GM19035 (cell line): ENCODE measurements at regions not wholly inside any gene's neighbourhood (a gene's known extent, or its start where the extent isn't known, plus 50 kb on each side); places are given as distances from the start of the nearest gene placed in this dataset.

Experiments
- ATAC-seq: cut with Tn5 transposase; IDR thresholded peaks from one replicate; pipeline ENCODE4 v1.9.1; 2021; ENCODE audit not compliant: unreplicated experiment

DNA sequence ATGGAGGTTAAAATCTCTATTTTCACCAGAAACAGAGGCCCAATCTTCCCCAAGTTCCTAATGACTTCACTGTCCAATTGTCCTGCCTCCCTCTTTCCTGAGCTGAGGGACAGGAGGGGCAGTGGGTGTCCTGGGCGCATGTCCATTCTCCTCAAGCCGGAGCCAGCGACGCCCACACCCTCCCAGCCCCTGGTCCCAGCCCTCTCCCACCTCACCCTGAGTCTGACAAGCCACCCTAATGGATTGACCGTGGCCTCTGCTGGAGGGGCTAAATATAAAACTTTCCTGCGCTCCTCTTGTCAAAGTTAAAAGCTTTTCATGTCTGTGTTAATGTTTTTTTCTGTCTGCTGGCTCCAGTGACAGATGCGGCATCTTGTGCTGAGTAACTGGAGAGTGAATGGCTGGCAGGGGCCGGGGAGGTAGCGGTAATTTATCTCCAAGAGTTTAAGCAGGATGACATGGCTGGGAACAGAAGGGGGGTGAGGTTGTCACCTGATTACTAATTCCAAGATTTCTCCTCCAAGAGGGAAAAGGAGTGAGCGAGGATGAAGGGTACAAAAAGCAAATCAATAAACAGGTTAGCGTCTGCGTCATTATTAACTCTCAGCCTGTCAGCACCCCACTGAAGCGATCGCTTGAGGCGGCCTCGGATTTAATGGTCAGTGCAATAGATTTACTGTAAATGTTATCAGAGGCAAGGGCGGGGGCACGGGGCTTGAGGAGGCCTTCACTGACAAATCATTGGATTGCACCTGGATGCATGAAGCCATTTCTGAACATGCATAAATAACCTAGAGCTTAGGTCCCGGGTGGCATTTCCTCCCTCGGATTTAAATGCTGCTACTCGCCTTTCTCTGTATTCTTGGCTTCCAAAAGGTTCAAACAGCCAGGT, 118.1 kb upstream of the MAFB start:
- ATAC-seq, result no peak

DNA sequence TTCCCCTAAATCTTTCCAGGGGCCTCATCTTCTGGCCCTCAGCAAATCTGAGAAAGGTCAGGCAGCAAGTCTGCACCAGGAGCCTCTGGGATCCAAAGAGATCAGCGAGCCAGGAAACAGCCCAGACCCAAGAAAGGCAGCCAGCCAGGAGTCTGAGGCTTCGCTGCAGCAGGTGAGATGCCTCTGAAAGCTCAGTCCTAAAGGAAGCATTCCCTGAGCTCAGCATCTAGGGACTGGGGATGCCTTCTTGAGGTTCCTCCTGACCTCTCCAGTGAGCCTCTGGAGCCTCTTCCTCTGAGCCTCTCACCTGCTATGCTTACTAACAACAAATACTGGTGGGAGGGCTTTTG, 118.8 kb upstream of the MAFB start:
- no peak for ATAC-seq

DNA sequence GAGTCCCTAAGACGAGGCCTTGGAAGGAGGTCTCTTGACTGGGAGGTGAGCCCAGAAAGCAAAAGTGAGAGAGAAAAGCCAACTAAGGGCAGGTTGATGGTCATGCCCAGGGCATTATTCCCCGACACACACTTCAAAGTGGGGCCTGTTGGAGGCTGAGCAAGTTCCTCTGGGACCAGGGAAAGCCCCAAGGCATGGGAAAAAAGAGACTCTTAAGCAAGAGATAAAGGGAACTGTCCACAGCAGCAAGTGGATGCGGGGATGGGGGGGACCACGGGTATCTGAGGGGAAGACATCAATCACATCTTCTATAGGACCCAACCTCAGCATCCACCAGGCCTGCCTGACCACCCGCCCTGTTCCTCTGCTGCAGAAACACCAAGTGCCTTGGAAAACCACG, 119.9 kb upstream of the MAFB start:
- no peak for ATAC-seq

DNA sequence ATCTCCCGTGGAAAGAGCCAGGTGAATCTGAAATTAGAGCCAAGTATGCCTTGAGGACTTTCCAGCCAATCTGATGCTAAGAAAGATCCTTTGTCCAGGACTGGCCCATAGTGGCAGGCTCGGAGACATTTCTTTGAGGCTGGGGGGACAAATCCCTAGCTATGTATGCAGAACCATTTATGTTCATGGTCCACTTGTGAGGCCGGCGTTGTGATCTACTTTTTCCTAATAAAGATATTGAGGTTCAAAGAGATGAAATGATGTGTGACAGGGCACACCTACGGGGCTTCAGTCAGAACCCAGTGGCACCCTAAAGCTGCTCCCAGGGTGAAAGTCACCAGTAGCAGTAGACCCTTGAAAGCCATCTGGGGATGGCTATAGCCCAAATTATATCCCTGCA, 120.3 kb upstream of the MAFB start:
- no peak for ATAC-seq

DNA sequence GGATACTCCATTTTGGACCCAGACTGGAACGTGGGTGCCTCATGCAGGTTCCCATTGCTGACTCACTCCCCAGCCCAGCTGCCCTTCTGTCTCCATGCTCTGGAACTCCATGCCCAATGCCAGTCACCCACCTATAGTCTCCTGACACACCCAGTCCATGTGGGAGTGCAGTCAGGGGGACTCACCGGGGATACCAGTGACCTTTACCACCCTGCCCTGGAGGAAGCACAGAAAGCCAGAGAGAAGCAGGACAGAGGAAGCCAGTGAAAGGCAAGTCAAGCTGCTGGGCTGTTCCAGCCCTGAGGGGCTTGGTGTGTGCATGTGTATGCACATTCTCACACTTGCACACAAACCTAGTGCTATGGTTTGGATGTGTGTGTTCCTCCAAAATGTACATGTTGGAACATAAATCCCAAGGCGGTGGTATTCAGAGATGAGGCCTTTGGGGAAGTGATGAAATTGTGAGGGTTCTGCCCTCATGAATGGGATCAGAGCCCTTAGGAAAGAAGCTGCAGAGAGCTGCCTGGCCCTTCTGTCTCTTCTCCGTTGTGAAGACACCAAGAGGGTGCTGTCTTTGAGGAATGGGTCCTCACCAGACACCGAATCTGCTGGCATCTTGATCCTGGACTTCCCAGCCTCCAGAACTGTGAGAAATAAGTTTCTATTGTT, 121.4 kb upstream of the MAFB start:
- no peak for ATAC-seq

DNA sequence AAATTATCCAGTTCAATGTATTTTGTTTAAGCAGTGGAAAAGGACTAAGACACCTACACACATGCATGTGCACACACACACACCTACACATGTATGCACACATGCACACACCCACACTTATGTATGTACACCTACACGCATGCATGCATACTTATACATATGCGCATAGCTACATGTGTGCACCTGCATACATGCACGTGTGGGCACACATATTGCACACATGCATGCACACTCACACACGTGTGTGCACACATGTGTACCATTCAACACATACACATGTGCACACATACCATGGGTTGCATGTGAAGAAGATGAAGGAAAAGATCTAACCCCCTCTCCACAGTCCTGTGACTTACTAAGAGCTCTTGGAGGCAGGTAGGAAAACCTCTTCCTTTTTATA, 122.0 kb upstream of the MAFB start:
- ATAC-seq, result no peak

DNA sequence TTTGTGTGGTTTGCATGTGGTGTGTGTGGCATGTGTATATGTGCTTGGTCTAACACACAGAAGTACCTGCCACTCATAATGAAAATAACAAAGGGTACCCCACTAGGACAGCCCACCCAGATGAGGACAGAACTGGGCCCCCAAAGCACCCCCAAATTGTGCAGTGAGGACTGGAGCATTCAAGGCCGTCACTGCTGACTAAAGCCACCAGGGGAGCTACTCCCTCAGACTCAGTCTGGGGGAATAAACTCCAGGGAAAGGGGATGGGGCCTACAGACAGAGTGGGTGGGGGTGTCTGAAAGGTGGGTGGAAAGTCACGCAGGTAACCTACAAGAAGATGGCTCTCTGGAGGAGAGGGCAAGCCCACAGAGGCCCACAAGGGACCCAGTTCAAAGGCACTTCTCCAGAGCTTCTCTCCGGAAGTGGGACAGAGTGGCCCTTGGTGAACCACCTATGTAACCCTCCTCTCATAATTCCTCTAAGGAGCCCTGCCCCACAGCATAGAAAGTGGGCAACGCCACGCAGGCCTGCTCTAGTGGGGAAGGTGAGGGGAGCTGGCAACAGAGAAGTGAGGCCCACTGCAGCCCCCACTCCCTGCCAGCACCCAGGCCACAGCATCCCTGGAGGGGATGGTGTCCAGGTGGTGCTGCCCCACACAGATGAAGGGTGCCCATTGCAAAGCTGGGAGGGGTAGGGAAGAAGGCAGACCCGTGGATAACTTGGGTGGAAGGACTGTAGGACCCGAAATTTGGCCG, 122.8 kb upstream of the MAFB start:
- no peak for ATAC-seq

DNA sequence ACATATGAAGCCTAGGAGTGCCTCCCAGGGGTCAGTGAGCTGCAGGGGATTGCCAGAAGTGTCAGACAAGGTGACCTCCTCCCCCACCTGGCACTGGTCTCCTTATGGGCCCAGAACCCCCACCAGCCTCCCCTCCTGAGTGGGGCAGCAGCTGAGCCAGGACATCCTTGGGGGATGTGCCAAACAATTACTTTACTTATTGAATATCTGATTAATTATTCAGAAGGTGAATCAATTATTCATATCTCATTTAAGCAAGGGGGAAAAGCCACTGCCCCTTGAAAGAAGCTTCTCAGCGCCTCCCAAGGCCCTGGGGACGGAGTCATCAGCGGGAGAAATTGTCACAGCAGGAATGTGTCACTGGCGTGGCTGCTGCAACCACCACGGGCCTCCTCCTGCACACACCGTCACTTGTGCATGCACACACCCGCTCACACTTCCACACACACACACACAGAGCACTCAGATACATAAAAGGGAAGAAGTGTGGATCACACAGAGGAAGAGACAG, 123.4 kb upstream of the MAFB start:
- ATAC-seq, result no peak

DNA sequence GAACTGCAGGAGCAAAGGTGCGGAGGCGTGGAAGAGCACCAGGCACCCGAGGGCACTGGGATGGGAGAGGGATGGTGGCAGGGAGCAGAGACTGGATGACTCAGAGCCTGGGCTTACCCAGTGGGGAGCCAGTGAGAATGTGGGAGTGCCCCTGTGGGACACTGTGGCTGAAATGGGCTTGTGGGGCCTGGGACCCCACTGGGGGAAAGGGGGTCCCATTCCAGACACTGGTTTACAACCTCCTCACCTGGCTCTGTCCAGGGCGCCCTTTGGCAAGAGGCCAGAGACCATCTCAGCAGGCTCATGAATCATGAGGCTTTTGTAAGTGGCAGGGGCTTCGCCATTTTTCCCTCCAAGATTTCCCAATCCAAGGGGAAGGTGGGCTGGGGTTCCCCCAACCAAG, 124.0 kb upstream of the MAFB start:
- ATAC-seq, result no peak

DNA sequence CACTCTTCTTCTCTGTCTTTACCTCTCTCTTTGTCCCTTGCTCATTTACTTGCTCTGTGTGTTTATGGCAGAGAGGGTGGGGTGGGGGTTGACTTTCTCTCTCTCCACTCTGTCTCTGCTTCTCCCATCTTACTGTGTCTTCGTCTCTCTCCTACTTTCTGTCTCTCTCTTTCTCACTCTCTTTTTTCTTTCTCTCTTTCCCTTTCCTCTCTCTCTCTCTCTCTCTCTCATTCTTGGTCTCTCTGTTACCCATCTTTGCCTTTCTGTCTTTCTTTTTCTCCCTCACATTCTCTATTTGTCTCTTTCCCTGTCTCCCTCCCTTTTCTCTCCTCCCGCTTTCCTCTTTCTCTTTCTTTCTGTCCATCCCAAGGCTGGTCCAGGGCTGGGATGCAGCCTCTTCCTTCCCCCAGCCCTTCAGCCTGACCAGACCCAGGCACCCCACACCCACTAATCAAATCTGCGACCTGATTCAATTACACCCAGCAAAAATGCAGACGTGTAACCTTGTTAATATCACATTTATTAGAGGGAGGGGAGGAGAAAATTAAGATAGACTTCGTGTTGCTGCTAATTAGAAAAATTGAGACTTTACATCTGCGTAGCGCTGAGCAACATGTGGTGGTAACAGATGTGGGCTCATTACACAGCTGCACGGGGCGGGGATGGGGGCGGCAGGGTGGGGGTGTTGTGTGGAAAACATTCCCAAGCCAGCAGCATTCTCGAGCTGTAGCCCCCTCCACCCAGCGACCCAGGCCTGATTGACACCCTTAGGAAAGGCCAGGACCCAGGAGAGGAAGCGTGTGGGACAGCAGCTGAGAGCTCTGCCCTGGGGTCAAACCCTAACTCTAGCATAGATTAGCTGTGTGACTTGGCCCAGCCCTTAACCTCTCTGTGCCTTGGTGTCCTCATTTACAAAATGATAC, 124.9 kb upstream of the MAFB start:
- ATAC-seq, result no peak

DNA sequence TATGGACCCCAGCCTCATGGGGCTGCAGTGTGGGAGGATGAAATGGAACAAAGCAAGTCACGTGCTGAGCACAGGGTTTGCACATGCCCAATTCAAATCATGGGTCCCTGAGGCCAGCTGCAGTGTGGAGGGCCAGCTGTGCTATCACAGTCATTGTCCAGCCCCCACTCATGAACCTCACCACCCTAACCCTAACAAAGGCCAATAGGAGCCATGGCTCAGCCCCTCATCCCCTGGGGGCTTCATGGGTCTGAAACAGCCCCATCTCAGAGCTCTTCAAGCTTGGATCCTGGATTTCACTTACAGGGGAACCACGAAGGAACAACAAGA, 125.6 kb upstream of the MAFB start:
- ATAC-seq, result no peak

DNA sequence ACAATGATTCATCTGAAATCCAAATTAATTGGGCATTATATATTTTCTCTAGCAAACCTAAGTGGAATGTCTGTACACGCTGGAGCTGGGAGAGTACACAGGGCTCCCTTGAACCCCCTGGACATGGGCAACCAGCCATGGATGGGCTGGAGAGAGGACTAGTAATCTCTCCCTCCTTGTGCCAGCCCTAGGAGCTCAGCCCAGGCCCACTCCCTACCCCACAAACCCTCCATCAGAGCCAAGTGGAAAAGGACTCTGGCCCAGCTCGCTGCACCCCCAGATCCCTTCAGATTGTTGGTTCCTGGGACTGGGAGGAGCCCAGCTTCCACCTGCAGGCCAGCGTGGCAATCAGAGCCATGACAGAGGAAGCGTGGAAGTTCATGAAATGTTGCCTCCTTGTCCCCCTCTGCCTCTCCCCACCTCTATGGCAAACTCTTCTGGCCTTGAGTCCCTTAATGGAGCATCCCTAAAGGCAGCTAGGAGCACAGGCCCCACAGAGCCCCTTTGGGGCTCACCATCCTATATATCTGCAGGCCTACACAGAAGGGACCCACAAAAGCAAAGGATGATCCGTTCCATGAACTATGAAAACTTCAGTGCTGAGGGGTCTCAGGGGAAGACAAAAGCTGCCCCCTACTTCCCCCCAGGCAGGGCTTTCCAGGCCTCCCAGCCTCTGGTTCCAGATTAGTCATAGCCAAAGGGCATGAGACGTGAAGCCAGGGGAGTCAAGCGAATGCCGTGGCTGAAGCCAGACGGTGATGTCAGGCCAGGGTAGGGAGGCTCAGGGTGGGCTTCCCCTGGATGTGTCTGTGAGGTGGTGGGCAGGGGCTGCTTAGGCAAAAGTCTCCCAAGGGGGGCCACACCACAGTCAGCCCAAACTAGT, 126.4 kb upstream of the MAFB start:
- ATAC-seq, result no peak

DNA sequence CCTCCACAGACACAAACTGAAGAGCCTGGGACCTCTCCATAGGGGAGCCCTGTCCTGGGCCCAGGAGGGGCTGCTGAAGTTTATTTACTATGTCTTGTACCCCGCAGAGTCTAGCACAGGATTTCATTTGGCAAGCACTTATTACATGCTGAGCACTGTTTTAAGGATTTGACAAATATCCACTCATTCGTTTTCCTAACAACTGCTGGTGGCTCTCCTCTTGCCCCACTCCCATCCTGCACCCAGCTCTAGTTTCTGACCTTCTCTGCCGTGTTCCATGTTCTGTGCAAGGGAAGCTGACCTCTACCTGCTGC, 127.0 kb upstream of the MAFB start:
- no peak for ATAC-seq

DNA sequence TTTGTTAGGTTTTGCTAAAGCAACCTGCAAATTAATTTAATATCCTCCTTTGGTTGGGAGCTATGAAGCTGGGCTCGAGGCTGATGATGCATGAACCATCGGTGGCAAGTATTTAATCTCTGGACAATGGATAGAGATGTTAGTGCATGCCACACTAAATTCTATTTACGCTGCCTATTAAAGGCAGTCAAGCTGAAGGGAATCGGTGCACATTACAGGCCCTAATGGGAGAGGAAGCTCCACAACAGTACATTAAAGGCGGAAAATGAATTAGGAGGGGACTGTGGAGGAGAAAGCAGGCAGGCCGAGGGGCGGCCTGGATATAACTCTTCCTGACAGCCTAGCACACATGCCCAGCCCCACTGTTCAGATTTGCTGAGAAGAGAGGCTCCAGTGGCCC, 132.4 kb upstream of the MAFB start:
- no peak for ATAC-seq

DNA sequence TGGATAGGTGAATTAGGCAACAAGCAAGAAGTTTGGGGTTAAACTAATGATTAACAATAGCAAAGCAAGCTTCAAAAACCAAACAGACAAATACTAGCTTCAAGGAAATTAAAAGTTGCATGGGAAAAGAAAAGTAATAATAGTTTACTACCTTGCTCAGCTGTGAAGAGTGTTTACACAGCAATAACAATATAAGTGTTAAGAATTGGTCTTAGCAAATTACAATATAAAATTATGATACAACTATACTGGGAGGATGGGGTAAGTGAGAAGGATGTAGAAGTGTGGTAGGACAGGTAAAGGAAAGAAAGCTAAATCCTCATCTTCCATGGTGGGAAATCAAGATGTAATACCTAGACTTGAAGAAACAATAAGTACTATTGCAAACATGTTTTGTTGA, 137.7 kb upstream of the MAFB start:
- ATAC-seq, result no peak

DNA sequence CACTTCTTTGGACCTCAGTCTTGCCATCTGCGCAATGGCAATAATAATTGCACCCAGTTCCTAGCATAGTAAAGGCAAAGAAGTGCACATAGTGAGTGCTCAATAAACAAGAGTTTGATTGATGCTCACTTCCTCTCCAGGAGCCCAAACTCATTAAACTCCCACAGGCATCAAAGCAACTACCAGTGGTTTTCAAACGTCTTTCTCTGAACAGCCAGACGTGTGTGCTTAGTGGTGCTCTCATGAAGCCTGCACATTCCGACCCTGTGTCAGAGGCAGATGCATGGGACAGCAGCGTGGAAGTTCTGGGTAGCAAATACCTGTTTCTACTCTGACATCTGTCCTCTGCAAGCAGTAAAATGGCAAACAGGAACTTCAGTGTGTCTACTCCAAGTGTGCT, 146.3 kb upstream of the MAFB start:
- ATAC-seq, result no peak

DNA sequence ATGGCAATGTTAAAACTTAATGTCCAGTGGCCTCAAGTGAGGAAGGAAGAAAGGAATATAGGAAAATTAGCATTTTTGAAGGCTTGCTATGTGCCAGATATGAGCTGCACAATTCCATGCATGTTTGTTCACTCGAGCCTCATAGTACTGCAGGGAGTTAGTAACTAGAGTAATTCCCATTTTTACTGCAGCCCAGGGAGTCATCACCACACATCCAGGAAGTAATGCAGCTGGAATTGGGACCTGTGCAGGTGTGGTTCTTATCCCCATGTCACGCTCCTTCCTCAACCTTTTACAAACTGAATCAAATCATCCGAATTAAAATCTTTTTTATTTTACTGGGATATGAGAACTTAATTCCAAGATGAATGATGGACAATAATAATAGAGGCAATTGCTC, 149.5 kb upstream of the MAFB start:
- ATAC-seq, result no peak

DNA sequence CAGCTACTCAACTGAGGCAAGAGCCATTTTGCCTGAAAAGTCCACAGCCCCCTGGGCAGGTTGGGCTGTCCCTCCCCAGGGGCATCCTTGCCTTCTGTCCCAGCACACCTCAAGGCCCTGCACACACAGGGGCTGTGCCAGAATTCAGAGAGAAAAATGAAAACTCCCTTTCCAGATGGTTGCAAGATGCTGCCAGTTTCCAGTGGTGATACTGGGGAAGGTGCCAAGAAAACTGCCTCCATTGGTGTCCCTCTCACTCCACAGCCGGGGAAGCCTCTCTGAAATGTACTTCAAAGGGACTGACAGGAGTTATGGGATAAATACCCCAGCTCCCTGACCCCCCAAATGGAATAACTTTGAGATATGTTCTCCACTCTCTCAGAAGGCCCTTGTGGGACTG, 154.2 kb upstream of the MAFB start:
- ATAC-seq, result no peak

DNA sequence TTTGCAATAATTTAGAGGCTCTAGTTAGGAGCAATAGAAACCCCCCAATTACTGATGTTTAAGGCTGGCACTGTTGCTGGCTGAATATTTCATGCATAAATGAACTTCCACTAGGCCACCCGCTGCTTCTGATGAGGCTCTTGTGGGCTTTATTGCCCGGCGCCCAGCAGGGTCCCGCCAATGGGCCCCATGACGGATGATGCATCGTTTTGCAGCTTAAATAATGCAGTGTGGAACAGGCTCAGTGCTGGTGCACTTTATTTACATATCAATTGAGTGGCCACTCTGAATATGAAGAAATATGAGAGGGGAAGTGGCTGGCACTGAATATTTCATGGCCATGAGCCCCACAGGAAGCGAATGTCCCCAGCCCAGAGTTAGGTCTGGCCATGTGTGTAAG, 155.3 kb upstream of the MAFB start:
- ATAC-seq, result no peak

DNA sequence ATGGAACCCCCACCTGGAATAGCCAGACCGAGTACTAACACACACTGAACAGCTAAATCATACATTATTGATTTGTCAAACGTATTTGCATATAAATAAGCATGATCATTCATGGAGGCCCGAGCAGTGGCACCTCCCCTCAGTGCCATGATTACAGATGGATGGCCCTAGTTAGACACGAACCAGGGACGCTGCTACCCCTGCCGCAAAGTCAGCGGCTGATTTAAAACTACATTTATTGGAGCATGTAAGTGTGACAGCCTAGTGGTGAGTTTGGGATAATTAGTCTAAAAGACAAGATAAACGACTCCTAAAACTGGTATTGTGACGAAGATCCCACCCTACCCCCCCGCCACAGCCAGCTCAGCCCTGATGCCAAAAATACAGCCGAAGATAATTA, 159.1 kb upstream of the MAFB start:
- no peak for ATAC-seq
